Panc1 (cell line): ENCODE measurements at regions not wholly inside any gene's neighbourhood (a gene's known extent, or its start where the extent isn't known, plus 50 kb on each side); places are given as distances from the start of the nearest gene placed in this dataset.

Experiments
- CTCF ChIP-seq: fragments of 450-650 bp; IDR thresholded peaks from 2 replicates; pipeline ENCODE4 v1.5.1; 2017; ENCODE audit warnings: mild to moderate bottlenecking
- POLR2AphosphoS5 ChIP-seq: IDR thresholded peaks from 2 replicates; pipeline ENCODE4 v1.6.1; 2012; ENCODE audit warnings: mild to moderate bottlenecking, low read depth, low read length, moderate library complexity
- REST ChIP-seq, 2 experiments: IDR thresholded peaks; 2 replicates each; pipeline ENCODE4 v1.6.1; 2011 to 2012; ENCODE audit warnings: low read depth in 2 of 2, control low read depth in 1 of 2, low read length in 1 of 2, mild to moderate bottlenecking in 1 of 2, moderate library complexity in 1 of 2; ENCODE audit not compliant: insufficient read depth in 1 of 2

DNA sequence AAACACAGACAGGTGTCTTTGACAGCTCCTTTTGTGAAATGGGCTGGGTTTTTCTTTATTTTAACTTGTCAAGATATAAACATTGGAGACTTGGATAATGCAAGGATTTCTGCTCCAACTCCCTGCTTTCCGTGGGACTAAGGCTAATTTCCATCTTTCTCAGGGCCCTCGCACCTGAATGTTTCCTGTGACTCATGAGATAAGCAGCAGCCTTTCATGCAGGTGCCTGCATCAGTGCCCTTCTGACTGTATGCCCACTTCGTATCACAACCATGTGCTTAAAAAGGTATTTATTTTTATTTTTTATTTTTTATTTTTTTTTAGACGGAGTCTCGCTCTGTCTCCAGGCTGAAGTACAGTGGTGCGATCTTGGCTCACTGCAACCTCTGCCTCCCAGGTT, 736.1 kb downstream of the DOK5 start:
- no peak for TF ChIP-seq CTCF
- no peak for TF ChIP-seq POLR2AphosphoS5
- TF ChIP-seq REST (IDR thresholded peaks at IDR 0.05; ENCODE audit: insufficient read depth in 1 of 2, low read depth in 2 of 2, low read length in 1 of 2), result no peak
